Liver (tissue), 8 donors: ENCODE measurements at regions not wholly inside any gene's neighbourhood (a gene's known extent, or its start where the extent isn't known, plus 50 kb on each side); places are given as distances from the start of the nearest gene placed in this dataset.

ENCODE experiments used
- DNase-seq: peaks from one replicate; pipeline ENCODE4 v3.0.0-alpha.2; 2017; ENCODE audit warnings: low spot score
- H3K27ac ChIP-seq, 2 donors: one replicate each; pipeline ENCODE4 v1.7.0; 2013; ENCODE audit warnings: inconsistent platforms in 2 of 2, low read length in 2 of 2, control low read depth in 1 of 2, low read depth in 1 of 2, mild to moderate bottlenecking in 1 of 2
- H3K27me3 ChIP-seq, 4 donors: one replicate each; pipeline versions ENCODE4 v1.6.1 to v1.7.0; 2013; ENCODE audit warnings: low read length in 3 of 4, inconsistent platforms in 1 of 4, mild to moderate bottlenecking in 1 of 4, moderate library complexity in 1 of 4; ENCODE audit not compliant: control insufficient read depth in 4 of 4, insufficient read depth in 4 of 4
- H3K36me3 ChIP-seq, 4 donors: one replicate each; pipeline versions ENCODE4 v1.6.1 to v1.7.0; 2013; ENCODE audit warnings: low read length in 3 of 4, mild to moderate bottlenecking in 3 of 4, low read depth in 1 of 4, moderate library complexity in 1 of 4; ENCODE audit not compliant: control insufficient read depth in 4 of 4, insufficient read depth in 3 of 4
- H3K4me1 ChIP-seq, 4 donors: one replicate each; pipeline versions ENCODE4 v1.6.1 to v1.7.0; 2013; ENCODE audit warnings: low read length in 3 of 4, mild to moderate bottlenecking in 3 of 4, moderate library complexity in 1 of 4; ENCODE audit not compliant: control insufficient read depth in 4 of 4, insufficient read depth in 4 of 4
- H3K4me3 ChIP-seq, 3 donors: one replicate each; pipeline versions ENCODE4 v1.6.1 to v1.7.0; 2013; ENCODE audit warnings: low read length in 3 of 3, control low read depth in 1 of 3, low read depth in 1 of 3, mild to moderate bottlenecking in 1 of 3
- H3K9ac ChIP-seq, 2 donors: one replicate each; pipeline ENCODE4 v1.7.0; 2013; ENCODE audit warnings: low read length in 2 of 2, mild to moderate bottlenecking in 2 of 2, moderate library complexity in 2 of 2, control low read depth in 1 of 2, low read depth in 1 of 2
- H3K9me3 ChIP-seq, 4 donors: one replicate each; pipeline versions ENCODE4 v1.6.1 to v1.7.0; 2013; ENCODE audit warnings: low read length in 3 of 4; ENCODE audit not compliant: control insufficient read depth in 4 of 4
- ATF3 ChIP-seq: IDR thresholded peaks from 2 replicates; pipeline ENCODE4 v1.6.1; 2016; ENCODE audit warnings: antibody characterized with exemption
- CTCF ChIP-seq: fragments of 150-350 bp; IDR thresholded peaks from 2 replicates; pipeline ENCODE4 v1.5.1; 2017; ENCODE audit warnings: improper control_type of control experiment, low read depth, low read length; ENCODE audit not compliant: missing input control
- FOXA2 ChIP-seq: IDR thresholded peaks from 2 replicates; pipeline ENCODE4 v1.6.1; 2016; ENCODE audit warnings: antibody characterized with exemption
- GABPA ChIP-seq, 2 donors: IDR thresholded peaks in 1 of 2; conservative IDR thresholded peaks in 1 of 2; 2 replicates each; pipeline ENCODE4 v1.6.1; 2016; ENCODE audit warnings: antibody characterized with exemption in 2 of 2, mild to moderate bottlenecking in 1 of 2, moderate library complexity in 1 of 2
- HNF4A ChIP-seq, 2 donors: conservative IDR thresholded peaks; 2 replicates each; pipeline ENCODE4 v1.6.1; 2016; ENCODE audit warnings: antibody characterized with exemption in 2 of 2, mild to moderate bottlenecking in 2 of 2
- JUND ChIP-seq, 2 donors: IDR thresholded peaks; 2 replicates each; pipeline ENCODE4 v1.6.1; 2016; ENCODE audit warnings: antibody characterized with exemption in 2 of 2
- NR2F2 ChIP-seq: IDR thresholded peaks from 2 replicates; pipeline ENCODE4 v1.6.1; 2016; ENCODE audit warnings: antibody characterized with exemption
- RAD21 ChIP-seq, 2 donors: IDR thresholded peaks; 2 replicates each; pipeline ENCODE4 v1.6.1; 2016; ENCODE audit warnings: antibody characterized with exemption in 2 of 2, mild to moderate bottlenecking in 2 of 2
- REST ChIP-seq: IDR thresholded peaks from 2 replicates; pipeline ENCODE4 v1.6.1; 2016; ENCODE audit warnings: antibody characterized with exemption, mild to moderate bottlenecking
- SP1 ChIP-seq: IDR thresholded peaks from 2 replicates; pipeline ENCODE4 v1.6.1; 2018; ENCODE audit warnings: antibody characterized with exemption, mild to moderate bottlenecking
- TAF1 ChIP-seq: conservative IDR thresholded peaks from 2 replicates; pipeline ENCODE4 v1.6.1; 2016; ENCODE audit warnings: antibody characterized with exemption, mild to moderate bottlenecking
- YY1 ChIP-seq: IDR thresholded peaks from 2 replicates; pipeline ENCODE4 v1.6.1; 2016; ENCODE audit warnings: antibody characterized with exemption, mild to moderate bottlenecking
- ZBTB33 ChIP-seq: IDR thresholded peaks from 2 replicates; pipeline ENCODE4 v1.6.1; 2016; ENCODE audit warnings: antibody characterized with exemption
- WGBS: extraction: QIAGEN DNeasy Blood & Tissue Kit; methylation state at CpG from one replicate; pipeline ENCODE4 v1.1.7; 2013; 5-methylcytosine and 5-hydroxymethylcytosine counted together
- TF ChIP-seq, protein P1 (sequence below): IDR thresholded peaks from 2 replicates; pipeline ENCODE4 v1.6.1; 2016; ENCODE audit warnings: antibody characterized with exemption
- donor health status: healthy.
- donor health status: healthy.
- donor health status: healthy.
- donor health status: healthy.
- donor health status: healthy.

DNA sequence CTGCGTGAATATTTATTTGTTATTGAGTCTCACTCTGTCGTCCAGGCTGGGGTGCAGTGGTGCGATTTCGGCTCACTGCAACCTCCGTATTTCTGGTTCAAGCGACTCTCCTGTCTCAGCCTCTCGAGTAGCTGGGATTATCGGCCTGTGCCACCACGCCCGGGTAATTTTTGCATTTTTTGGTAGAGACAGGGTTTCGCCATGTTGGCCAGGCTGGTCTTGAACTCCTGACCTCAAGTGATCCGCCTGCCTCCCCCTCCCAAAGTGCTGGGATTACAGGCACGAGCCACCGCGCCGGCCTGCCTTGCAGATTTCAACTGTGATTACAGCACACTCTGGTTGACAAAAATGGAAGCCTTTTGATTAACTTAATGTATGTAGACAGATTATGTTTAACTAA, 730.0 kb upstream of the VSTM2A start:
- 86% methylated on average over 16 of the region's 16 CpGs for WGBS
- Histone ChIP-seq H3K9me3 (no peaks in the 10 kb centered on the region), H3K4me1 (no peaks in the 10 kb centered on the region), H3K27me3 (no peaks in the 10 kb centered on the region), H3K9ac (no peak overlapping the region), H3K27ac (no peak overlapping the region), H3K4me3 (no peak overlapping the region), H3K36me3 (no peaks in the 10 kb centered on the region)
- TF ChIP-seq CTCF (no peak), REST (no peak)
- TF ChIP-seq, protein P1, sequence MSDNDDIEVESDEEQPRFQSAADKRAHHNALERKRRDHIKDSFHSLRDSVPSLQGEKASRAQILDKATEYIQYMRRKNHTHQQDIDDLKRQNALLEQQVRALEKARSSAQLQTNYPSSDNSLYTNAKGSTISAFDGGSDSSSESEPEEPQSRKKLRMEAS = no peak
- DNase-seq = no peak

DNA sequence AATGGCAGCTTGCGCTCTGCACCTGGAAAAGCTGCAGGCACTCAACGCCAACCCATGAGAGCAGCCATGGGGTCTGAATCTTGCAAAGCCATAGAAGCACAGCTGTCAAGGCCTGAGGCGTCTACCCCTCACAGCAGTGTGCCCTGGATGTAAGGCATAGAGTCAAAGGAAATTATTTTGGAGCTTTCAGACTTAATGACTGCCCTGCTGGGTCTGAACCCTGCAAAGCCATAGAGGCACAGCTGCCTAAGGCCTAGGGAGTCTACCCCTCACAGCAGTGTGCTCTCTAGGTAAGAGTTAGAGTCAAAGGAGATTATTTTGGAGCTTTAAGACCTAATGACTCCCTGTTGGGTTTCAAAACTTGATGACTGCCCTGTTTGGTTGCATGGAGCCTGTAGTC, 706.9 kb upstream of the VSTM2A start:
- no peak overlapping the region for H3K27ac ChIP-seq
- H3K4me3 ChIP-seq = no peak overlapping the region
- no peak for TF ChIP-seq CTCF
- TF ChIP-seq ZBTB33 = no peak
- no peak for TF ChIP-seq HNF4A (conservative IDR thresholded peaks at IDR 0.05)
- no peak for TF ChIP-seq REST
- no peak for TF ChIP-seq NR2F2
- no peak for TF ChIP-seq ATF3
- TF ChIP-seq JUND (IDR thresholded peaks at IDR 0.05) = no peak
- TF ChIP-seq, protein P1 = no peak
- TF ChIP-seq RAD21 (IDR thresholded peaks at IDR 0.05) = no peak
- TF ChIP-seq TAF1 = no peak
- TF ChIP-seq SP1 = no peak
- no peak for TF ChIP-seq GABPA (IDR thresholded peaks at IDR 0.05 in 1 of 2, conservative IDR thresholded peaks at IDR 0.05 in 1 of 2)
- no peak for TF ChIP-seq FOXA2
- TF ChIP-seq YY1 = no peak
- H3K9ac ChIP-seq = no peak overlapping the region
- no peak for DNase-seq
- no peaks in the 10 kb centered on the region for H3K27me3 ChIP-seq
- 63% methylated on average over 3 of the region's 3 CpGs for WGBS
- peaks cover 0 to 2% (median 0%) of the 10 kb centered on the region in 4 donors for H3K9me3 ChIP-seq
- H3K36me3 ChIP-seq = no peaks in the 10 kb centered on the region
- H3K4me1 ChIP-seq = no peaks in the 10 kb centered on the region
